Activated effector memory CD4-positive, alpha-beta T cell treated with Interleukin-2 at 50 U/mL for 16 hours (primary cell): ENCODE measurements at regions not wholly inside any gene's neighbourhood (a gene's known extent, or its start where the extent isn't known, plus 50 kb on each side); places are given as distances from the start of the nearest gene placed in this dataset.
"Not testable (repeated sequence)": the region's sequence is repeated elsewhere in the genome, so short reads cannot be mapped to it uniquely, and the experiment has no call there.

ENCODE experiments used
- DNase-seq: peaks from one replicate; pipeline ENCODE4 v3.0.0-alpha.2; 2020

GRCh38 chr3:198096015-198096414 lies 136.0 kb downstream of the LMLN start:
- no peak for DNase-seq

GRCh38 chr3:198097048-198097447 lies 137.0 kb downstream of the LMLN start:
- no peak for DNase-seq

GRCh38 chr3:198098661-198099081 lies 138.7 kb downstream of the LMLN start:
- not testable (repeated sequence) for DNase-seq

GRCh38 chr3:198103070-198103469 lies 143.1 kb downstream of the LMLN start:
- not testable (repeated sequence) for DNase-seq

- no peak for DNase-seq
These were observed 146.2 kb downstream of the LMLN start for GRCh38 chr3:198106265-198106664.

GRCh38 chr3:198107840-198108734 lies 148.1 kb downstream of the LMLN start:
- DNase-seq: no peak

- no peak for DNase-seq
These were observed 149.9 kb downstream of the LMLN start for GRCh38 chr3:198109883-198110282.

GRCh38 chr3:198112031-198112430 lies 152.0 kb downstream of the LMLN start:
- DNase-seq: no peak

GRCh38 chr3:198113206-198114053 lies 153.4 kb downstream of the LMLN start:
- DNase-seq: no peak

- DNase-seq: not testable (repeated sequence)
These were observed 154.5 kb downstream of the LMLN start for GRCh38 chr3:198114516-198114915.

- not testable (repeated sequence) for DNase-seq
These were observed 162.2 kb downstream of the LMLN start for GRCh38 chr3:198122184-198122583.

GRCh38 chr3:198137038-198137835 lies 177.2 kb downstream of the LMLN start:
- DNase-seq: not testable (repeated sequence)

- DNase-seq: not testable (repeated sequence)
These were observed 178.2 kb downstream of the LMLN start for GRCh38 chr3:198138205-198138604.

- DNase-seq: not testable (repeated sequence)
These were observed 179.0 kb downstream of the LMLN start for GRCh38 chr3:198139037-198139436.

GRCh38 chr3:198139513-198140167 lies 179.6 kb downstream of the LMLN start:
- DNase-seq: not testable (repeated sequence)

GRCh38 chr3:198143300-198144137 lies 183.5 kb downstream of the LMLN start:
- not testable (repeated sequence) for DNase-seq

GRCh38 chr3:198145231-198145784 lies 185.3 kb downstream of the LMLN start:
- not testable (repeated sequence) for DNase-seq

- DNase-seq: not testable (repeated sequence)
These were observed 186.1 kb downstream of the LMLN start for GRCh38 chr3:198146070-198146469.

- not testable (repeated sequence) for DNase-seq
These were observed 186.6 kb downstream of the LMLN start for GRCh38 chr3:198146559-198147164.

GRCh38 chr3:198147213-198147612 lies 187.2 kb downstream of the LMLN start:
- DNase-seq: not testable (repeated sequence)
